ENCODE measurements at regions not wholly inside any gene's neighbourhood (a gene's known extent, or its start where the extent isn't known, plus 50 kb on each side); places are given as distances from the start of the nearest gene placed in this dataset.
A peak's percentile ranks its signal among the peaks of the same experiment; 100 is the strongest.

DNA sequence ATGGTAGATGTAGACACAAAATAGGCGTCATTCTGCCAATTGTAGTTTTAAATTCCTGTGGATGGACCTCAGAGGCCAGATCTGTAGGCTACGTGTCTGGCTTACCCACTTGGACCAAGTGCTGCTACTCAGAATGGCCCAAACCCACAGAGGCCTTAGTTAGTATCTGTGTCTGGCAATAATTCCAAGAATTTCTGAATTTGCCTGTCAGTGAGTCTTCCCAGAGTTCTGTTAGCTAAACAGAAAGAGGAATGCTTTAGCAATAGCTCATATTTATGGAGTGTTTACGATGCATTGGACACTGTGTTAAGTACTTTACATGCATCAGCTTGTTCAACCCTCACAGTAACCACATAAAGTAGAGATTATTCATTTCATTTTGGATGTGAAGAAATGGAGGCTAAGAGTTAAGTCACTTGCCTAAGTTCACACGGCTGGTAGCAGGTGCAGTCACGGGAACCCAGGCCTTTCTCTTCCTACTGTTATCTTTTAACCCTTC lies 231.8 kb downstream of the PTEN start:
- TF ChIP-seq, protein P1, sequence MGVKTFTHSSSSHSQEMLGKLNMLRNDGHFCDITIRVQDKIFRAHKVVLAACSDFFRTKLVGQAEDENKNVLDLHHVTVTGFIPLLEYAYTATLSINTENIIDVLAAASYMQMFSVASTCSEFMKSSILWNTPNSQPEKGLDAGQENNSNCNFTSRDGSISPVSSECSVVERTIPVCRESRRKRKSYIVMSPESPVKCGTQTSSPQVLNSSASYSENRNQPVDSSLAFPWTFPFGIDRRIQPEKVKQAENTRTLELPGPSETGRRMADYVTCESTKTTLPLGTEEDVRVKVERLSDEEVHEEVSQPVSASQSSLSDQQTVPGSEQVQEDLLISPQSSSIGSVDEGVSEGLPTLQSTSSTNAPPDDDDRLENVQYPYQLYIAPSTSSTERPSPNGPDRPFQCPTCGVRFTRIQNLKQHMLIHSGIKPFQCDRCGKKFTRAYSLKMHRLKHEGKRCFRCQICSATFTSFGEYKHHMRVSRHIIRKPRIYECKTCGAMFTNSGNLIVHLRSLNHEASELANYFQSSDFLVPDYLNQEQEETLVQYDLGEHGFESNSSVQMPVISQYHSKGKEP (tag by site-specific recombination; IDR thresholded peaks at IDR 0.05) = peak; percentile 87
- TF ChIP-seq, protein P2, sequence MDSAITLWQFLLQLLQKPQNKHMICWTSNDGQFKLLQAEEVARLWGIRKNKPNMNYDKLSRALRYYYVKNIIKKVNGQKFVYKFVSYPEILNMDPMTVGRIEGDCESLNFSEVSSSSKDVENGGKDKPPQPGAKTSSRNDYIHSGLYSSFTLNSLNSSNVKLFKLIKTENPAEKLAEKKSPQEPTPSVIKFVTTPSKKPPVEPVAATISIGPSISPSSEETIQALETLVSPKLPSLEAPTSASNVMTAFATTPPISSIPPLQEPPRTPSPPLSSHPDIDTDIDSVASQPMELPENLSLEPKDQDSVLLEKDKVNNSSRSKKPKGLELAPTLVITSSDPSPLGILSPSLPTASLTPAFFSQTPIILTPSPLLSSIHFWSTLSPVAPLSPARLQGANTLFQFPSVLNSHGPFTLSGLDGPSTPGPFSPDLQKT (IDR thresholded peaks at IDR 0.05; ENCODE audit: borderline replicate concordance, low read depth, low read length) = no peak
- no peak for TF ChIP-seq GFI1B (tag by site-specific recombination; IDR thresholded peaks at IDR 0.05)
- TF ChIP-seq, protein P3, sequence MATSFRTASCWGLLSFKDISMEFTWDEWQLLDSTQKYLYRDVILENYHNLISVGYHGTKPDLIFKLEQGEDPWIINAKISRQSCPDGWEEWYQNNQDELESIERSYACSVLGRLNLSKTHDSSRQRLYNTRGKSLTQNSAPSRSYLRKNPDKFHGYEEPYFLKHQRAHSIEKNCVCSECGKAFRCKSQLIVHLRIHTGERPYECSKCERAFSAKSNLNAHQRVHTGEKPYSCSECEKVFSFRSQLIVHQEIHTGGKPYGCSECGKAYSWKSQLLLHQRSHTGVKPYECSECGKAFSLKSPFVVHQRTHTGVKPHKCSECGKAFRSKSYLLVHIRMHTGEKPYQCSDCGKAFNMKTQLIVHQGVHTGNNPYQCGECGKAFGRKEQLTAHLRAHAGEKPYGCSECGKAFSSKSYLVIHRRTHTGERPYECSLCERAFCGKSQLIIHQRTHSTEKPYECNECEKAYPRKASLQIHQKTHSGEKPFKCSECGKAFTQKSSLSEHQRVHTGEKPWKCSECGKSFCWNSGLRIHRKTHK (tag by site-specific recombination; IDR thresholded peaks at IDR 0.05) = no peak
